ENCODE measurements at regions not wholly inside any gene's neighbourhood (a gene's known extent, or its start where the extent isn't known, plus 50 kb on each side); places are given as distances from the start of the nearest gene placed in this dataset.

DNA sequence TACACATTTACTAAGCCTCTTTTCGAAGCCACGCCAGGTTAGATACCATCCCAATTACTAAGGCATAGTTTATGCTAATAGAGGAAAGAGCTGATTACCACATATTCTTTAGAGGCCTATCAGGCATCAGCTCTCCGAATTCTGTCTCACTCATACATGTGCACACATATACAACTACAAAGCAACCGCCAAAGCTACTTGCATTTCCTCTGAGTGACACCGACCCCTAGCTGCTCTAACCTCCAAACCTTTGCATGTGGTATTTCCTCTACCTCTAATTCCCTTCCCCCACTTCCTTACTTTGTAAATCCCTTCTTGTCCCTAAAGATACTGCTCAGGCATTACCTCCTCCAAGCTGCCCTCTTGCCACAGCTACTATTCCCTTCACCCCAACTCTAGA, 107.2 kb downstream of the DUSP6 start:
- no peak overlapping the region for H3K4me3 ChIP-seq (ENCODE audit: low read depth in 1 of 5, low read length in 5 of 5)
- no peaks in the 10 kb centered on the region for H3K36me3 ChIP-seq (ENCODE audit: control insufficient read depth in 5 of 5, insufficient read depth in 5 of 5, low read length in 5 of 5)
- H3K9me3 ChIP-seq (ENCODE audit: control insufficient read depth in 5 of 5, low read length in 5 of 5) = no peaks in the 10 kb centered on the region
- no peak overlapping the region for H3K27ac ChIP-seq (ENCODE audit: low read depth, low read length)
- peaks cover 0 to 26% (median 16%) of the 10 kb centered on the region in 5 donors for H3K4me1 ChIP-seq (ENCODE audit: control insufficient read depth in 5 of 5, insufficient read depth in 5 of 5, low read length in 5 of 5)
- no peaks in the 10 kb centered on the region for H3K27me3 ChIP-seq (ENCODE audit: control insufficient read depth in 5 of 5, insufficient read depth in 4 of 5, low read length in 5 of 5)
- H3K9ac ChIP-seq (ENCODE audit: low read length in 5 of 5) = no peak overlapping the region

DNA sequence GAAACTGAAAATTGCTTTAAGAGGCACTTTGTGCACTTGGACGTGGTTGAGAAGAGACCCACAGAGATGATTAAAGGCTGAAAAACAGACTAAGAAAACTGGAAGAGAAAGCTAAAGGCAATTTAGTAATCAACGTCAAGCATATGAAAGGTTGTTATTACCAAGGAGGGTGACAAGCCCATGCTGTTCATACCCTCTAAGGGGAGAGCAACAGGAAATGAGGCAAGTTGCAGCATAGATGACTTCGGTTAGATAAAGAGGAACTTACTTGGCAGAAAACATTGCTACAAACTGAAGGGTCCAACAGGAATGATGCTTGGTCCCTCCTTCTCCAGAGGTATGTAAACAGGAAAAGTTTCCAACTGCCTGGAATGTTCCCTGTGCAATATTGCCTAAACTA, 107.8 kb downstream of the DUSP6 start:
- no peak overlapping the region for H3K27ac ChIP-seq (ENCODE audit: low read depth, low read length)
- H3K4me1 ChIP-seq (ENCODE audit: control insufficient read depth in 5 of 5, insufficient read depth in 5 of 5, low read length in 5 of 5) = peaks cover 0 to 26% (median 16%) of the 10 kb centered on the region in 5 donors
- H3K36me3 ChIP-seq (ENCODE audit: control insufficient read depth in 5 of 5, insufficient read depth in 5 of 5, low read length in 5 of 5) = no peaks in the 10 kb centered on the region
- no peaks in the 10 kb centered on the region for H3K27me3 ChIP-seq (ENCODE audit: control insufficient read depth in 5 of 5, insufficient read depth in 4 of 5, low read length in 5 of 5)
- H3K4me3 ChIP-seq (ENCODE audit: low read depth in 1 of 5, low read length in 5 of 5) = peak overlapping the region in 1 of 5 donors; percentile 28
- no peak overlapping the region for H3K9ac ChIP-seq (ENCODE audit: low read length in 5 of 5)
- no peaks in the 10 kb centered on the region for H3K9me3 ChIP-seq (ENCODE audit: control insufficient read depth in 5 of 5, low read length in 5 of 5)

GRCh38 chr12:89243771-89244170, 108.5 kb downstream of the DUSP6 start:
- H3K27ac ChIP-seq (ENCODE audit: low read depth, low read length) = no peak overlapping the region
- no peaks in the 10 kb centered on the region for H3K9me3 ChIP-seq (ENCODE audit: control insufficient read depth in 5 of 5, low read length in 5 of 5)
- no peaks in the 10 kb centered on the region for H3K36me3 ChIP-seq (ENCODE audit: control insufficient read depth in 5 of 5, insufficient read depth in 5 of 5, low read length in 5 of 5)
- no peaks in the 10 kb centered on the region for H3K27me3 ChIP-seq (ENCODE audit: control insufficient read depth in 5 of 5, insufficient read depth in 4 of 5, low read length in 5 of 5)
- no peak overlapping the region for H3K9ac ChIP-seq (ENCODE audit: low read length in 5 of 5)
- H3K4me3 ChIP-seq (ENCODE audit: low read depth in 1 of 5, low read length in 5 of 5) = no peak overlapping the region
- H3K4me1 ChIP-seq (ENCODE audit: control insufficient read depth in 5 of 5, insufficient read depth in 5 of 5, low read length in 5 of 5) = peaks cover 0 to 34% (median 20%) of the 10 kb centered on the region in 5 donors

- no peaks in the 10 kb centered on the region for H3K27me3 ChIP-seq (ENCODE audit: control insufficient read depth in 5 of 5, insufficient read depth in 4 of 5, low read length in 5 of 5)
- no peaks in the 10 kb centered on the region for H3K36me3 ChIP-seq (ENCODE audit: control insufficient read depth in 5 of 5, insufficient read depth in 5 of 5, low read length in 5 of 5)
- H3K4me1 ChIP-seq (ENCODE audit: control insufficient read depth in 5 of 5, insufficient read depth in 5 of 5, low read length in 5 of 5) = peaks cover 3 to 40% (median 21%) of the 10 kb centered on the region in 5 donors
- H3K27ac ChIP-seq (ENCODE audit: low read depth, low read length) = peak overlapping the region; percentile 86
- H3K9me3 ChIP-seq (ENCODE audit: control insufficient read depth in 5 of 5, low read length in 5 of 5) = no peaks in the 10 kb centered on the region
- no peak overlapping the region for H3K4me3 ChIP-seq (ENCODE audit: low read depth in 1 of 5, low read length in 5 of 5)
- H3K9ac ChIP-seq (ENCODE audit: low read length in 5 of 5) = no peak overlapping the region
Measured at GRCh38 chr12:89239534-89239933, 112.8 kb downstream of the DUSP6 start.

GRCh38 chr12:89238593-89238992, 113.7 kb downstream of the DUSP6 start:
- no peaks in the 10 kb centered on the region for H3K36me3 ChIP-seq (ENCODE audit: control insufficient read depth in 5 of 5, insufficient read depth in 5 of 5, low read length in 5 of 5)
- H3K4me3 ChIP-seq (ENCODE audit: low read depth in 1 of 5, low read length in 5 of 5) = peak overlapping the region in 2 of 5 donors; percentile 8 to 13
- H3K9ac ChIP-seq (ENCODE audit: low read length in 5 of 5) = peak overlapping the region in 1 of 5 donors; percentile 34
- no peaks in the 10 kb centered on the region for H3K9me3 ChIP-seq (ENCODE audit: control insufficient read depth in 5 of 5, low read length in 5 of 5)
- H3K27ac ChIP-seq (ENCODE audit: low read depth, low read length) = peak overlapping the region; percentile 86
- H3K27me3 ChIP-seq (ENCODE audit: control insufficient read depth in 5 of 5, insufficient read depth in 4 of 5, low read length in 5 of 5) = no peaks in the 10 kb centered on the region
- H3K4me1 ChIP-seq (ENCODE audit: control insufficient read depth in 5 of 5, insufficient read depth in 5 of 5, low read length in 5 of 5) = peaks cover 3 to 32% (median 19%) of the 10 kb centered on the region in 5 donors

- Histone ChIP-seq H3K4me3 (ENCODE audit: low read depth in 1 of 5, low read length in 5 of 5) (no peak overlapping the region), H3K36me3 (ENCODE audit: control insufficient read depth in 5 of 5, insufficient read depth in 5 of 5, low read length in 5 of 5) (no peaks in the 10 kb centered on the region), H3K4me1 (ENCODE audit: control insufficient read depth in 5 of 5, insufficient read depth in 5 of 5, low read length in 5 of 5) (peaks cover 3 to 32% (median 19%) of the 10 kb centered on the region in 5 donors), H3K9me3 (ENCODE audit: control insufficient read depth in 5 of 5, low read length in 5 of 5) (no peaks in the 10 kb centered on the region), H3K27ac (ENCODE audit: low read depth, low read length) (no peak overlapping the region), H3K9ac (ENCODE audit: low read length in 5 of 5) (no peak overlapping the region), H3K27me3 (ENCODE audit: control insufficient read depth in 5 of 5, insufficient read depth in 4 of 5, low read length in 5 of 5) (no peaks in the 10 kb centered on the region)
Measured at GRCh38 chr12:89237763-89238162, 114.5 kb downstream of the DUSP6 start.

DNA sequence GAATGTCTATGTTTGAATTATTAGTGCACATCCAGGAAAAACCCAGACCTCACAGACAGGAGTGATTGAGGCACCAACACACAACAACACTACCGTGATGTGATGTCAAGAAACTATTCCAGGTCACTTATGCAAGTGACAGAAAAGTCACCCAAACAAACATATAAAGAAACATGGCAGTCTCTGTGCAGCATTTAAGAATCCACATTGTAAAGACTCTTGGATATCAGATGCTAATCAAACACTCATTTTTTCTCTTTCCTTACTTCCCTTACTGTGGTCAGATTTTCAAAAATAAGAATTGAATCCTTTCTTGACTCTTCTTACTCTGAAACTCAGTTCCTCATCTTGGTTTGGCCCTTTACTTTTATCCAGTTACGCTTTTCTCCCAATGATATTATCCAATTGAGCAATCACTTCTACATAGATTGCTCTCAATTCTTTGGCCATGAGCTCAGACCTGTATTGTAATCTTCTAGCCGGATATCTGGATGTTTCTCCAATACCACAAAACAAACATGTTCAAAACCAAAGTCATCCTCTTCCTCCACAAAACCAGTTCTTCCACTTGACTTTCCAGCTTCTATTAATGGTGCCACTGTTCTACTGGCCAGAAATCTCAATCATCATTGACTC, 115.4 kb downstream of the DUSP6 start:
- Histone ChIP-seq H3K9ac (ENCODE audit: low read length in 5 of 5) (no peak overlapping the region), H3K36me3 (ENCODE audit: control insufficient read depth in 5 of 5, insufficient read depth in 5 of 5, low read length in 5 of 5) (no peaks in the 10 kb centered on the region), H3K4me1 (ENCODE audit: control insufficient read depth in 5 of 5, insufficient read depth in 5 of 5, low read length in 5 of 5) (peaks cover 3 to 32% (median 19%) of the 10 kb centered on the region in 5 donors), H3K27me3 (ENCODE audit: control insufficient read depth in 5 of 5, insufficient read depth in 4 of 5, low read length in 5 of 5) (no peaks in the 10 kb centered on the region), H3K27ac (ENCODE audit: low read depth, low read length) (no peak overlapping the region), H3K4me3 (ENCODE audit: low read depth in 1 of 5, low read length in 5 of 5) (no peak overlapping the region), H3K9me3 (ENCODE audit: control insufficient read depth in 5 of 5, low read length in 5 of 5) (no peaks in the 10 kb centered on the region)

GRCh38 chr12:89236237-89236636, 116.1 kb downstream of the DUSP6 start:
- no peak overlapping the region for H3K27ac ChIP-seq (ENCODE audit: low read depth, low read length)
- no peak overlapping the region for H3K9ac ChIP-seq (ENCODE audit: low read length in 5 of 5)
- H3K4me3 ChIP-seq (ENCODE audit: low read depth in 1 of 5, low read length in 5 of 5) = no peak overlapping the region
- H3K36me3 ChIP-seq (ENCODE audit: control insufficient read depth in 5 of 5, insufficient read depth in 5 of 5, low read length in 5 of 5) = no peaks in the 10 kb centered on the region
- no peaks in the 10 kb centered on the region for H3K9me3 ChIP-seq (ENCODE audit: control insufficient read depth in 5 of 5, low read length in 5 of 5)
- H3K4me1 ChIP-seq (ENCODE audit: control insufficient read depth in 5 of 5, insufficient read depth in 5 of 5, low read length in 5 of 5) = peaks cover 3 to 32% (median 19%) of the 10 kb centered on the region in 5 donors
- no peaks in the 10 kb centered on the region for H3K27me3 ChIP-seq (ENCODE audit: control insufficient read depth in 5 of 5, insufficient read depth in 4 of 5, low read length in 5 of 5)

DNA sequence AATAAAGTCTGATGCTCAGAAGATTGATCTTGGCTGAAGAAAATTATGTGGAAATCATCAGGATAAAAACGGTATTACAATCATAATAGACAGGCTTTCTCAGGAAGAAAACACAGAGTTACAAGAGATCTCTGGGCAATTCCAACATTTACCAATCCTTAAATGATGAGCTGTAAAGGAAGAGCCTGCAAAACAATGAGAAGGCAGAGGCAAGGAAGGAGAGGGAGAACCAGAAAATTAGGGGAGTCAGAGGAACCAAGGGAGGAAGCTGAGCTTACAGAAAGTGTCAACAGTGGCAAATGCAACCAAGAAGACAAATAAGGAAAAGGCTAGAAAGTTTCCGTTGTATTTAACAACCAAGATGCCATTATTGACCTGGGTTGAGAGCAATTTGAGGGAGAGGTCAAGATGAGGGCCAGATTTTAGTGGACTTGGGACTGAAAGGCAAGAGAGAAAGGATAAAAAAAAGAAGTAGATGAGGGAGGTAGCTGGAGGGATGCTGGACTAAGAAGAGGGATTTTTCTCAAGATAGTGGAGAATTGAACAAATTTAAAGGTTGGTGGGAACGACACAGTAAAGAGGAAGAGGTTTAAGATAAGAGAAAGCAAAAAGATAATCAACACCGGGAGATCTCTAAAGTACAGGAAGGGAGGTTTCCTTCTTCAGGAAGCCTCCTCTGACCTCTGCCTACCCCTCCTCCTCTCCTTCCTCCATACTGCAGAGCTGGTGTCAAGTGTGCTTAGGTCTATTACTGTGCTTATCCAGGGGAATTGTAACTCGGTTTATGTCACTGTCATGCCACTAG, 116.9 kb downstream of the DUSP6 start:
- H3K4me3 ChIP-seq (ENCODE audit: low read depth in 1 of 5, low read length in 5 of 5) = no peak overlapping the region
- no peak overlapping the region for H3K9ac ChIP-seq (ENCODE audit: low read length in 5 of 5)
- no peaks in the 10 kb centered on the region for H3K36me3 ChIP-seq (ENCODE audit: control insufficient read depth in 5 of 5, insufficient read depth in 5 of 5, low read length in 5 of 5)
- H3K27me3 ChIP-seq (ENCODE audit: control insufficient read depth in 5 of 5, insufficient read depth in 4 of 5, low read length in 5 of 5) = no peaks in the 10 kb centered on the region
- H3K27ac ChIP-seq (ENCODE audit: low read depth, low read length) = peak overlapping the region; percentile 19
- peaks cover 3 to 38% (median 23%) of the 10 kb centered on the region in 5 donors for H3K4me1 ChIP-seq (ENCODE audit: control insufficient read depth in 5 of 5, insufficient read depth in 5 of 5, low read length in 5 of 5)
- H3K9me3 ChIP-seq (ENCODE audit: control insufficient read depth in 5 of 5, low read length in 5 of 5) = no peaks in the 10 kb centered on the region

DNA sequence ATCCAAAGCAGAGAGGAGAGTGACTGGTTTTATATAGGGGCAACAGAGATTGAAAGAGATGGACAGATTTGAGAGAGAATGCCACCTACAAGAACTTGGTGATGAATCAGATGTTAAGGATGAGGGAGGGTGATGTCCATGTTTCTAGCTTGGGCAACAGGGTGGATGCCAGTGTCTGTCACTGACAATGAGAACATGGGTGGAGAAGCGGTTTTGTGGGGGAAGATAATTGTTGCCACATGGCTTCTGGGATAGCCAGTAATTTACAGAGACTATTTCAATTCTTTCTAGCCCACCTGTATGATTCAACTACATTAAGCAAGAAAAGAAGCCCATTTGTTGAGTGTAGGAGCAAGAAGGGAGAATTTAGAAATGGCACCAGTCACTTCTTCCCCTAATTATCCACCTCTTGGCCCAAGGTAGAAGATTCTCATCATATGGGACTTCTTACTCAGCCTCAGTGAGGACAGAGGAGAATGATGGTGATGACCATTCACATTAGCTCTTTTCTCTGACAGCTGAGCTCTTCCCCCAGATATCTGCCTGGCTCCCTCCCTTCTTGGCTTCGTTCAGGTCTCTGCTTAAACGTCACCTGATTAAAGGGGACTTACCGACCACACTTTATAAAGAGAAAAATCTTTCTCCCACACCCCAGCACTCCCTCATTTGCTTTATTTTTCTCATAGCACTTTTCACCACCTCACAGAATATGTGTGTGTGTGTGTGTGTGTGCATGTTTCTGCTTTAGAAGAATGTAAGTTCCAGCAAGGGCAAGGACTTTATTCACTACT, 117.8 kb downstream of the DUSP6 start:
- H3K9ac ChIP-seq (ENCODE audit: low read length in 5 of 5) = no peak overlapping the region
- H3K9me3 ChIP-seq (ENCODE audit: control insufficient read depth in 5 of 5, low read length in 5 of 5) = no peaks in the 10 kb centered on the region
- H3K4me1 ChIP-seq (ENCODE audit: control insufficient read depth in 5 of 5, insufficient read depth in 5 of 5, low read length in 5 of 5) = peaks cover 3 to 37% (median 23%) of the 10 kb centered on the region in 5 donors
- no peaks in the 10 kb centered on the region for H3K27me3 ChIP-seq (ENCODE audit: control insufficient read depth in 5 of 5, insufficient read depth in 4 of 5, low read length in 5 of 5)
- H3K36me3 ChIP-seq (ENCODE audit: control insufficient read depth in 5 of 5, insufficient read depth in 5 of 5, low read length in 5 of 5) = no peaks in the 10 kb centered on the region
- H3K27ac ChIP-seq (ENCODE audit: low read depth, low read length) = no peak overlapping the region
- no peak overlapping the region for H3K4me3 ChIP-seq (ENCODE audit: low read depth in 1 of 5, low read length in 5 of 5)
